ENCODE measurements at regions not wholly inside any gene's neighbourhood (a gene's known extent, or its start where the extent isn't known, plus 50 kb on each side); places are given as distances from the start of the nearest gene placed in this dataset.

GRCh38 chr7:24200407-24200966 is 83.5 kb upstream of the NPY start:
- no peak for DNase-seq (ENCODE audit: low spot score)

- no peak for DNase-seq (ENCODE audit: low spot score)
Measured at GRCh38 chr7:24201226-24201625, 82.8 kb upstream of the NPY start.

- DNase-seq (ENCODE audit: low spot score), result no peak
Measured at GRCh38 chr7:24212073-24212472, 71.9 kb upstream of the NPY start.

- DNase-seq (ENCODE audit: low spot score), result no peak
Measured at GRCh38 chr7:24213311-24213710, 70.7 kb upstream of the NPY start.

GRCh38 chr7:24214670-24215069 is 69.3 kb upstream of the NPY start:
- no peak for DNase-seq (ENCODE audit: low spot score)

- DNase-seq (ENCODE audit: low spot score), result no peak
Measured at GRCh38 chr7:24216576-24217125, 67.3 kb upstream of the NPY start.

- no peak for DNase-seq (ENCODE audit: low spot score)
Measured at GRCh38 chr7:24221500-24221899, 62.5 kb upstream of the NPY start.

- DNase-seq (ENCODE audit: low spot score), result no peak
Measured at GRCh38 chr7:24227068-24227467, 56.9 kb upstream of the NPY start.

GRCh38 chr7:24227603-24228359 is 56.2 kb upstream of the NPY start:
- peak; percentile 5 for DNase-seq (ENCODE audit: low spot score)

GRCh38 chr7:24229481-24230226 is 54.3 kb upstream of the NPY start:
- DNase-seq (ENCODE audit: low spot score), result no peak

- no peak for DNase-seq (ENCODE audit: low spot score)
Measured at GRCh38 chr7:24231493-24231892, 52.5 kb upstream of the NPY start.

- DNase-seq (ENCODE audit: low spot score), result no peak
Measured at GRCh38 chr7:24233386-24233785, 50.6 kb upstream of the NPY start.
